Fibroblast of lung (primary cell): ENCODE measurements at regions not wholly inside any gene's neighbourhood (a gene's known extent, or its start where the extent isn't known, plus 50 kb on each side); places are given as distances from the start of the nearest gene placed in this dataset.

Source experiments
- CTCF ChIP-seq, 2 donors: IDR thresholded peaks in 1 of 2; conservative IDR thresholded peaks in 1 of 2; 1 replicate in 1 of 2; 2 replicates in 1 of 2; pipeline ENCODE4 v1.5.1; 2011 to 2012; ENCODE audit warnings: low read length in 2 of 2, control low read depth in 1 of 2, inconsistent platforms in 1 of 2, low read depth in 1 of 2, mild to moderate bottlenecking in 1 of 2
- EZH2 ChIP-seq: IDR thresholded peaks from 2 replicates; pipeline ENCODE4 v1.5.1; 2012; ENCODE audit warnings: low read length, control low read depth, mild to moderate bottlenecking; ENCODE audit errors: missing control alignments

GRCh38 chr6:21666853-21667681 is 73.5 kb downstream of the SOX4 start:
- TF ChIP-seq CTCF (conservative IDR thresholded peaks at IDR 0.05 in 1 of 2, IDR thresholded peaks at IDR 0.05 in 1 of 2; ENCODE audit: low read depth in 1 of 2, low read length in 2 of 2) (no peak), EZH2 (no peak)
